Endothelial cell of umbilical vein (primary cell): ENCODE measurements at regions not wholly inside any gene's neighbourhood (a gene's known extent, or its start where the extent isn't known, plus 50 kb on each side); places are given as distances from the start of the nearest gene placed in this dataset.

Source experiments
- BruUV-seq: library from RNA; stranded (reverse); fragments of 400-500 nt; replicated peaks from 2 replicates; lab custom pipeline; 2021; lab: Mats Ljungman, UMichigan
- CTCF ChIA-PET: fragments of 300-600, 350-600 bp; sonication (Branson Sonifier 250); formaldehyde crosslinking; loops from one replicate; lab custom pipeline; 2021; ENCODE audit warnings: antibody characterized with exemption, inconsistent platforms; lab: Charles Lee
- POLR2A ChIA-PET: fragments of 300-600, 350-600 bp; sonication (Branson Sonifier 250); formaldehyde crosslinking; loops from one replicate; lab custom pipeline; 2021; ENCODE audit warnings: antibody characterized with exemption, inconsistent platforms; lab: Charles Lee
- DNase-seq: peaks from one replicate; pipeline ENCODE4 v3.0.0-alpha.2; 2011; ENCODE audit warnings: low read depth, low spot score
- FAIRE-seq: peaks from 2 replicates; lab custom pipeline; 2011; peaks lifted over from hg19 to GRCh38; lab: Jason Lieb, UNC
- H2AFZ ChIP-seq: 2 replicates; pipeline ENCODE4 v1.6.0; 2012; ENCODE audit warnings: low read depth, low read length, control low read depth, inconsistent platforms
- H3K27ac ChIP-seq: 2 replicates; pipeline ENCODE4 v1.5.1; 2011; ENCODE audit warnings: low read depth, mild to moderate bottlenecking, control low read depth, low read length, moderate library complexity; ENCODE audit not compliant: insufficient read depth
- H3K27me3 ChIP-seq, 2 experiments: 2 replicates each; pipeline versions ENCODE4 v1.6.0 to v1.6.1; 2011; ENCODE audit warnings: low read length in 2 of 2, mixed read lengths in 1 of 2; ENCODE audit not compliant: control insufficient read depth in 2 of 2, insufficient read depth in 2 of 2
- H3K36me3 ChIP-seq, 2 experiments: 2 replicates in 1 of 2; 3 replicates in 1 of 2; pipeline ENCODE4 v1.5.1; 2011; ENCODE audit warnings: low read length in 2 of 2, mild to moderate bottlenecking in 1 of 2, moderate library complexity in 1 of 2; ENCODE audit not compliant: control insufficient read depth in 2 of 2, insufficient read depth in 2 of 2; ENCODE audit errors: extremely low read depth in 1 of 2
- H3K4me1 ChIP-seq: 3 replicates; pipeline ENCODE4 v1.5.1; 2011; ENCODE audit warnings: mild to moderate bottlenecking, low read length; ENCODE audit not compliant: control insufficient read depth, insufficient read depth; ENCODE audit errors: extremely low read depth
- H3K4me2 ChIP-seq: 2 replicates; pipeline ENCODE4 v1.6.1; 2011; ENCODE audit warnings: low read length, control low read depth, mixed read lengths; ENCODE audit not compliant: insufficient read depth
- H3K4me3 ChIP-seq, 3 experiments: fragments of 200-600 bp in 1 of 3; sonication (generic), shearing (Covaris generic) in 1 of 3; replicated peaks in 1 of 3; 2 replicates each; pipeline ENCODE4 v1.5.1; 2011 to 2016; ENCODE audit warnings: control low read depth in 3 of 3, low read length in 3 of 3, mild to moderate bottlenecking in 2 of 3, inconsistent platforms in 1 of 3, low read depth in 1 of 3, moderate library complexity in 1 of 3; ENCODE audit not compliant: insufficient read depth in 1 of 3
- H3K79me2 ChIP-seq: 2 replicates; pipeline ENCODE4 v1.6.0; 2012; ENCODE audit warnings: low read length, inconsistent platforms; ENCODE audit not compliant: control insufficient read depth, insufficient read depth
- H3K9ac ChIP-seq: replicated peaks from 2 replicates; pipeline ENCODE3; 2011; ENCODE audit warnings: low read length, control low read depth; ENCODE audit not compliant: insufficient read depth; ENCODE audit errors: extremely low read depth
- H3K9me1 ChIP-seq: replicated peaks from 3 replicates; pipeline ENCODE4 v1.6.0; 2011; ENCODE audit warnings: mild to moderate bottlenecking, low read length; ENCODE audit not compliant: control insufficient read depth, insufficient read depth; ENCODE audit errors: extremely low read depth
- H3K9me3 ChIP-seq: replicated peaks from 2 replicates; pipeline ENCODE4 v1.5.1; 2012; ENCODE audit warnings: low read length, inconsistent platforms; ENCODE audit not compliant: control insufficient read depth, insufficient read depth
- H4K20me1 ChIP-seq: replicated peaks from 2 replicates; pipeline ENCODE3; 2011; ENCODE audit warnings: mild to moderate bottlenecking, low read length; ENCODE audit not compliant: control insufficient read depth, insufficient read depth; ENCODE audit errors: extremely low read depth
- CTCF ChIP-seq, 2 donors: IDR thresholded peaks; 1 replicate in 1 of 2; 2 replicates in 1 of 2; pipeline ENCODE4 v1.5.1; 2011; ENCODE audit warnings: low read length in 2 of 2, mild to moderate bottlenecking in 2 of 2, moderate library complexity in 2 of 2, control low read depth in 1 of 2, inconsistent platforms in 1 of 2, low read depth in 1 of 2; ENCODE audit not compliant: insufficient read depth in 1 of 2; ENCODE audit errors: extremely low read depth in 1 of 2
- EZH2 ChIP-seq: IDR thresholded peaks from 2 replicates; pipeline ENCODE4 v1.6.1; 2012; ENCODE audit warnings: borderline replicate concordance, low read depth, mild to moderate bottlenecking, moderate library complexity, low read length, inconsistent platforms; ENCODE audit not compliant: severe bottlenecking
- FOS ChIP-seq: IDR thresholded peaks from 2 replicates; pipeline ENCODE4 v1.6.1; 2011; ENCODE audit warnings: mild to moderate bottlenecking, low read length, moderate library complexity, borderline replicate concordance; ENCODE audit not compliant: insufficient read depth
- GATA2 ChIP-seq: IDR thresholded peaks from 2 replicates; pipeline ENCODE4 v1.7.0; 2011; ENCODE audit warnings: low read depth, mild to moderate bottlenecking, moderate library complexity, mixed read lengths, low read length; ENCODE audit not compliant: insufficient read length, insufficient read depth
- JUN ChIP-seq: IDR thresholded peaks from 2 replicates; pipeline ENCODE4 v1.6.1; 2011; ENCODE audit warnings: borderline replicate concordance, low read depth; ENCODE audit not compliant: insufficient read length, insufficient read depth
- MAX ChIP-seq: IDR thresholded peaks from 2 replicates; pipeline ENCODE4 v1.6.1; 2011; ENCODE audit not compliant: insufficient read depth, insufficient read length
- MYC ChIP-seq: IDR thresholded peaks from one replicate; pipeline ENCODE4 v1.6.1; 2011; ENCODE audit warnings: mild to moderate bottlenecking, low read depth, low read length
- POLR2A ChIP-seq: IDR thresholded peaks from 2 replicates; pipeline ENCODE4 v1.6.1; 2012; ENCODE audit warnings: low read depth, mild to moderate bottlenecking, control low read depth, low read length
- POLR2AphosphoS5 ChIP-seq: IDR thresholded peaks from 2 replicates; pipeline ENCODE4 v1.6.1; 2012; ENCODE audit warnings: low read depth, mild to moderate bottlenecking, control low read depth, low read length, moderate library complexity; ENCODE audit not compliant: insufficient read depth
- dilution Hi-C: fragments of 300-500 bp; cut with MboI; formaldehyde crosslinking; loops from one replicate; pipeline ENCODE4 v1.15.0; 2019; ENCODE audit warnings: low sequenced_read_pairs; ENCODE audit not compliant: extremely low pct_ligation_motif_present
- intact Hi-C: fragments of 100-400 bp; cut with micrococcal nuclease; formaldehyde crosslinking; loops from one replicate; pipeline ENCODE4 v1.10.0; 2022

- intact Hi-C loops: no loop called here
- no peak overlapping the region for H2AFZ ChIP-seq
- H3K4me1 ChIP-seq: no peaks in the 10 kb centered on the region
- dilution Hi-C loops: no loop called here
- ChIA-PET CTCF (no interaction called here), POLR2A (no interaction called here)
- FAIRE-seq (no peak), DNase-seq (no peak)
- no peak overlapping the region for H3K4me3 ChIP-seq
- H3K9me1 ChIP-seq: no peaks in the 10 kb centered on the region
- TF ChIP-seq POLR2AphosphoS5 (no peak), POLR2A (no peak), FOS (no peak), GATA2 (no peak), CTCF (IDR thresholded peaks at IDR 0.05; ENCODE audit: extremely low read depth in 1 of 2, insufficient read depth in 1 of 2, low read depth in 1 of 2, low read length in 2 of 2) (no peak), MYC (no peak), MAX (no peak), JUN (no peak), EZH2 (no peak)
- H3K9ac ChIP-seq: no peak overlapping the region
- no peaks in the 10 kb centered on the region for H3K36me3 ChIP-seq
- no peaks in the 10 kb centered on the region for H4K20me1 ChIP-seq
- no peaks in the 10 kb centered on the region for H3K9me3 ChIP-seq
- no peaks in the 10 kb centered on the region for H3K27me3 ChIP-seq
- no TSS peak for BruUV-seq
- no peaks in the 10 kb centered on the region for H3K79me2 ChIP-seq
- no peak overlapping the region for H3K27ac ChIP-seq
- no peak overlapping the region for H3K4me2 ChIP-seq
Observed at GRCh38 chr12:131537267-131537958, 173.5 kb upstream of the SFSWAP start.
